A549 (cell line): ENCODE measurements at regions not wholly inside any gene's neighbourhood (a gene's known extent, or its start where the extent isn't known, plus 50 kb on each side); places are given as distances from the start of the nearest gene placed in this dataset.

Experiments
- CHD2 ChIP-seq: fragments of 150-350 bp; IDR thresholded peaks from 2 replicates; pipeline ENCODE4 v1.6.1; 2014; ENCODE audit warnings: low read length; ENCODE audit not compliant: partially characterized antibody
- EP300 ChIP-seq, 2 experiments: fragments of >200 bp; sonication (Bioruptor Twin); formaldehyde crosslinking; IDR thresholded peaks; 2 replicates in 1 of 2; 3 replicates in 1 of 2; pipeline ENCODE4 v1.6.1; 2016 to 2017
- MAZ ChIP-seq: fragments of 150-350 bp; IDR thresholded peaks from 2 replicates; pipeline ENCODE4 v1.6.1; 2014; ENCODE audit warnings: antibody characterized with exemption, low read depth, low read length, borderline replicate concordance
- POLR2A ChIP-seq: IDR thresholded peaks from 2 replicates; pipeline ENCODE4 v1.6.1; 2012; ENCODE audit warnings: mild to moderate bottlenecking, low read length
- RFX5 ChIP-seq: fragments of 450-650 bp; IDR thresholded peaks from 2 replicates; pipeline ENCODE4 v1.7.1; 2014; ENCODE audit warnings: antibody characterized with exemption, mild to moderate bottlenecking, moderate library complexity
- TF ChIP-seq, protein P1 (sequence below): fragments of 200-600 bp; sonication (generic); IDR thresholded peaks from 2 replicates; pipeline ENCODE4 v1.6.1; 2016; ENCODE audit warnings: antibody characterized with exemption, mild to moderate bottlenecking, moderate library complexity
- TF ChIP-seq, protein P2 (sequence below): fragments of >200 bp; sonication (Bioruptor Twin); formaldehyde crosslinking; IDR thresholded peaks from 3 replicates; pipeline ENCODE4 v1.5.1; 2016
- TF ChIP-seq, protein P3 (sequence below): fragments of >200 bp; sonication (Bioruptor Twin); formaldehyde crosslinking; IDR thresholded peaks from 3 replicates; pipeline ENCODE4 v1.6.1; 2016

DNA sequence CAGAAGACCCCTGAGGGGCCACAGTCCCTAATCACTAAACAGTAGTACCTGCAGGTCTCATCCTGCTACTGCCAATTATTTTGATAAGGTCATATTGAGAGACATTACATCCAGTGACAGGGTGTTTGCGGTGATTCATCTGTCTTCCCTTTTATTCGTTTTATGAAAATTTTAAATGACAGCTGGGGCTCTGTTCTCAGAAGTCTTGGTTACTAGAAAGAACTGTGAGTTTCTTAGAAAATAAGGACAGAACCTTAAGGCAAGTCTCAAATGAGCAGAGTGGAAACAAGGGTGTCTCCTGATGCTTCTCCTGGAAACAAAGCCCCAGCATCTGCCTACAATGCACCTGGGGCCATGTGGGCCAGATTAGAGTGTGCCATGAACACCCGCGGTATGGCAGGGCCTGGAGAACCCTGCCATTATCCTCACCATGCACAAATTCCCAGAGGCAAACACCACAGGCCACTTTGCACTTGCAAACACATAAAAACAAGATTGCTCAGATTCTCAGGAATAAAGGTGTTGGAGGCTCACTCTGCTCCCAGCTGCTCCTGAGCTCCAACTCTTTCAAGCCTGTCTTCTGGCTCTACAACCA is 66.3 kb upstream of the IQSEC1 start:
- TF ChIP-seq EP300 (IDR thresholded peaks at IDR 0.05) (no peak), POLR2A (no peak), MAZ (no peak), RFX5 (no peak), CHD2 (no peak)
- TF ChIP-seq, protein P1, sequence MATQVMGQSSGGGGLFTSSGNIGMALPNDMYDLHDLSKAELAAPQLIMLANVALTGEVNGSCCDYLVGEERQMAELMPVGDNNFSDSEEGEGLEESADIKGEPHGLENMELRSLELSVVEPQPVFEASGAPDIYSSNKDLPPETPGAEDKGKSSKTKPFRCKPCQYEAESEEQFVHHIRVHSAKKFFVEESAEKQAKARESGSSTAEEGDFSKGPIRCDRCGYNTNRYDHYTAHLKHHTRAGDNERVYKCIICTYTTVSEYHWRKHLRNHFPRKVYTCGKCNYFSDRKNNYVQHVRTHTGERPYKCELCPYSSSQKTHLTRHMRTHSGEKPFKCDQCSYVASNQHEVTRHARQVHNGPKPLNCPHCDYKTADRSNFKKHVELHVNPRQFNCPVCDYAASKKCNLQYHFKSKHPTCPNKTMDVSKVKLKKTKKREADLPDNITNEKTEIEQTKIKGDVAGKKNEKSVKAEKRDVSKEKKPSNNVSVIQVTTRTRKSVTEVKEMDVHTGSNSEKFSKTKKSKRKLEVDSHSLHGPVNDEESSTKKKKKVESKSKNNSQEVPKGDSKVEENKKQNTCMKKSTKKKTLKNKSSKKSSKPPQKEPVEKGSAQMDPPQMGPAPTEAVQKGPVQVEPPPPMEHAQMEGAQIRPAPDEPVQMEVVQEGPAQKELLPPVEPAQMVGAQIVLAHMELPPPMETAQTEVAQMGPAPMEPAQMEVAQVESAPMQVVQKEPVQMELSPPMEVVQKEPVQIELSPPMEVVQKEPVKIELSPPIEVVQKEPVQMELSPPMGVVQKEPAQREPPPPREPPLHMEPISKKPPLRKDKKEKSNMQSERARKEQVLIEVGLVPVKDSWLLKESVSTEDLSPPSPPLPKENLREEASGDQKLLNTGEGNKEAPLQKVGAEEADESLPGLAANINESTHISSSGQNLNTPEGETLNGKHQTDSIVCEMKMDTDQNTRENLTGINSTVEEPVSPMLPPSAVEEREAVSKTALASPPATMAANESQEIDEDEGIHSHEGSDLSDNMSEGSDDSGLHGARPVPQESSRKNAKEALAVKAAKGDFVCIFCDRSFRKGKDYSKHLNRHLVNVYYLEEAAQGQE, result no peak
- TF ChIP-seq, protein P2, sequence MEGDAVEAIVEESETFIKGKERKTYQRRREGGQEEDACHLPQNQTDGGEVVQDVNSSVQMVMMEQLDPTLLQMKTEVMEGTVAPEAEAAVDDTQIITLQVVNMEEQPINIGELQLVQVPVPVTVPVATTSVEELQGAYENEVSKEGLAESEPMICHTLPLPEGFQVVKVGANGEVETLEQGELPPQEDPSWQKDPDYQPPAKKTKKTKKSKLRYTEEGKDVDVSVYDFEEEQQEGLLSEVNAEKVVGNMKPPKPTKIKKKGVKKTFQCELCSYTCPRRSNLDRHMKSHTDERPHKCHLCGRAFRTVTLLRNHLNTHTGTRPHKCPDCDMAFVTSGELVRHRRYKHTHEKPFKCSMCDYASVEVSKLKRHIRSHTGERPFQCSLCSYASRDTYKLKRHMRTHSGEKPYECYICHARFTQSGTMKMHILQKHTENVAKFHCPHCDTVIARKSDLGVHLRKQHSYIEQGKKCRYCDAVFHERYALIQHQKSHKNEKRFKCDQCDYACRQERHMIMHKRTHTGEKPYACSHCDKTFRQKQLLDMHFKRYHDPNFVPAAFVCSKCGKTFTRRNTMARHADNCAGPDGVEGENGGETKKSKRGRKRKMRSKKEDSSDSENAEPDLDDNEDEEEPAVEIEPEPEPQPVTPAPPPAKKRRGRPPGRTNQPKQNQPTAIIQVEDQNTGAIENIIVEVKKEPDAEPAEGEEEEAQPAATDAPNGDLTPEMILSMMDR, result no peak
- TF ChIP-seq, protein P3, sequence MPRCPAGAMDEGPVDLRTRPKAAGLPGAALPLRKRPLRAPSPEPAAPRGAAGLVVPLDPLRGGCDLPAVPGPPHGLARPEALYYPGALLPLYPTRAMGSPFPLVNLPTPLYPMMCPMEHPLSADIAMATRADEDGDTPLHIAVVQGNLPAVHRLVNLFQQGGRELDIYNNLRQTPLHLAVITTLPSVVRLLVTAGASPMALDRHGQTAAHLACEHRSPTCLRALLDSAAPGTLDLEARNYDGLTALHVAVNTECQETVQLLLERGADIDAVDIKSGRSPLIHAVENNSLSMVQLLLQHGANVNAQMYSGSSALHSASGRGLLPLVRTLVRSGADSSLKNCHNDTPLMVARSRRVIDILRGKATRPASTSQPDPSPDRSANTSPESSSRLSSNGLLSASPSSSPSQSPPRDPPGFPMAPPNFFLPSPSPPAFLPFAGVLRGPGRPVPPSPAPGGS, result no peak
